WTC11 (cell line): ENCODE measurements at regions not wholly inside any gene's neighbourhood (a gene's known extent, or its start where the extent isn't known, plus 50 kb on each side); places are given as distances from the start of the nearest gene placed in this dataset.

Source experiments
- ATAC-seq: fragments of 200-7000 bp; cut with Tn5 transposase; 2 replicates; pipeline ENCODE4 v1.10.0; 2021; ENCODE audit warnings: mild to moderate bottlenecking, moderate library complexity
- CTCF ChIA-PET: fragments of 300-600 bp; sonication (Branson Sonifier 250); formaldehyde crosslinking; loops from one replicate; lab custom pipeline; 2021; ENCODE audit warnings: antibody characterized with exemption; lab: Charles Lee
- POLR2A ChIA-PET: fragments of 350-600 bp; sonication (Branson Sonifier 250); formaldehyde crosslinking; loops from one replicate; lab custom pipeline; 2021; ENCODE audit warnings: antibody characterized with exemption; lab: Charles Lee
- DNase-seq: peaks from one replicate; pipeline ENCODE4 v3.0.0; 2021; ENCODE audit warnings: low spot score
- H3K27ac Mint-ChIP-seq: 2 replicates; pipeline ENCODE4 v1.8.0; 2021; ENCODE audit warnings: mixed read lengths
- H3K27me3 Mint-ChIP-seq: 2 replicates; pipeline ENCODE4 v1.8.0; 2021; ENCODE audit warnings: low read depth, mild to moderate bottlenecking, moderate library complexity, mixed read lengths
- H3K36me3 Mint-ChIP-seq: 2 replicates; pipeline ENCODE4 v1.8.0; 2021; ENCODE audit warnings: mixed read lengths
- H3K4me1 Mint-ChIP-seq: 2 replicates; pipeline ENCODE4 v1.8.0; 2022; ENCODE audit warnings: mixed read lengths
- H3K4me3 Mint-ChIP-seq: 2 replicates; pipeline ENCODE4 v1.8.0; 2021; ENCODE audit warnings: mild to moderate bottlenecking, moderate library complexity, mixed read lengths
- H3K9me3 Mint-ChIP-seq: 2 replicates; pipeline ENCODE4 v1.8.0; 2021; ENCODE audit warnings: mixed read lengths
- CREB1 ChIP-seq: sonication (generic); formaldehyde crosslinking; IDR thresholded peaks from 2 replicates; pipeline ENCODE4 v1.8.0; 2023; ENCODE audit warnings: mild to moderate bottlenecking, missing genetic modification reagents
- JAZF1 ChIP-seq: fragments of 250-450 bp; sonication (Bioruptor Pico); IDR thresholded peaks from 2 replicates; pipeline ENCODE4 v1.9.0; 2021; ENCODE audit warnings: moderate library complexity, mild to moderate bottlenecking, inconsistent platforms
- NFATC4 ChIP-seq: fragments of 250-450 bp; sonication (Bioruptor Pico); IDR thresholded peaks from 2 replicates; pipeline ENCODE4 v1.9.0; 2021; ENCODE audit warnings: mild to moderate bottlenecking
- NR2C2 ChIP-seq: sonication (generic); formaldehyde crosslinking; IDR thresholded peaks from 2 replicates; pipeline ENCODE4 v1.8.0; 2022; ENCODE audit warnings: mild to moderate bottlenecking, missing genetic modification reagents
- RORB ChIP-seq: fragments of 250-450 bp; sonication (Bioruptor Pico); IDR thresholded peaks from 2 replicates; pipeline ENCODE4 v1.9.0; 2021; ENCODE audit warnings: mild to moderate bottlenecking
- TEAD4 ChIP-seq: sonication (generic); formaldehyde crosslinking; IDR thresholded peaks from 2 replicates; pipeline ENCODE4 v1.8.0; 2022; ENCODE audit warnings: mild to moderate bottlenecking, missing genetic modification reagents
- TF ChIP-seq, protein P1 (sequence below): sonication (generic); formaldehyde crosslinking; IDR thresholded peaks from 2 replicates; pipeline ENCODE4 v1.8.1; 2023; ENCODE audit warnings: mild to moderate bottlenecking, moderate library complexity, missing genetic modification reagents
- TF ChIP-seq, protein P2 (sequence below): sonication (generic); formaldehyde crosslinking; conservative IDR thresholded peaks from 2 replicates; pipeline ENCODE4 v1.8.1; 2022; ENCODE audit warnings: mild to moderate bottlenecking, missing genetic modification reagents
- TF ChIP-seq, protein P3 (sequence below): fragments of 200-600 bp; IDR thresholded peaks from 2 replicates; pipeline ENCODE4 v1.8.0; 2022; ENCODE audit warnings: antibody characterized with exemption
- TF ChIP-seq, protein P4 (sequence below): fragments of 250-450 bp; sonication (Bioruptor Pico); IDR thresholded peaks from 2 replicates; pipeline ENCODE4 v1.8.0; 2021; ENCODE audit warnings: mild to moderate bottlenecking
- TF ChIP-seq, protein P5 (sequence below): sonication (generic); formaldehyde crosslinking; IDR thresholded peaks from 2 replicates; pipeline ENCODE4 v1.8.1; 2022; ENCODE audit warnings: missing genetic modification reagents, borderline replicate concordance
- TF ChIP-seq, protein P6 (sequence below): sonication (generic); formaldehyde crosslinking; IDR thresholded peaks from 2 replicates; pipeline ENCODE4 v1.8.1; 2022; ENCODE audit warnings: low read depth, mild to moderate bottlenecking, moderate library complexity, missing genetic modification reagents, borderline replicate concordance
- TF ChIP-seq, protein P7 (sequence below): fragments of 250-450 bp; sonication (Bioruptor Pico); IDR thresholded peaks from 2 replicates; pipeline ENCODE4 v1.9.0; 2021; ENCODE audit warnings: mild to moderate bottlenecking, borderline replicate concordance
- TF ChIP-seq, protein P8 (sequence below): sonication (generic); formaldehyde crosslinking; IDR thresholded peaks from 2 replicates; pipeline ENCODE4 v1.8.1; 2022; ENCODE audit warnings: mild to moderate bottlenecking, missing genetic modification reagents, moderate library complexity, borderline replicate concordance

DNA sequence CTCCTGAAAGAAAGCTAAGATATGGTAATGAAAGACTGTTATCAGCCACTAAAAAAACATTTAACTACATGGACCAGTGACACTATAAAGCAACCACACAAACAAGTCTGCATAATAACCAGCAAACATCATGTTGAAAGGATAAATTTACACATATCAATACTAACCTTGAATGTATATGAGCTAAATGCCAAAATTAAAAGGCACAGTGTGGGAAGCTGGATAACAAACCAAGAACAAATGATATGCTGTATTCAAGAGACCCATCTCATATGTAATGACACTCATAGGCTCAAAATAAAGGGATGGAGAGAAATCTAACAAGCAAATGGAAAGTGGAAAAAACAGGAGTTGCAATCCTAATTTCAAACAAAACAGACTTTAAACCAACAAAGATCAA is 213.1 kb upstream of the CDH2 start:
- peaks cover 39% of the 10 kb centered on the region for H3K9me3 Mint-ChIP-seq
- no peak overlapping the region for H3K4me3 Mint-ChIP-seq
- no peaks in the 10 kb centered on the region for H3K4me1 Mint-ChIP-seq
- H3K27ac Mint-ChIP-seq = no peak overlapping the region
- peaks cover 26% of the 10 kb centered on the region for H3K36me3 Mint-ChIP-seq
- no peak for ATAC-seq
- POLR2A ChIA-PET = no interaction called here
- TF ChIP-seq, protein P1, sequence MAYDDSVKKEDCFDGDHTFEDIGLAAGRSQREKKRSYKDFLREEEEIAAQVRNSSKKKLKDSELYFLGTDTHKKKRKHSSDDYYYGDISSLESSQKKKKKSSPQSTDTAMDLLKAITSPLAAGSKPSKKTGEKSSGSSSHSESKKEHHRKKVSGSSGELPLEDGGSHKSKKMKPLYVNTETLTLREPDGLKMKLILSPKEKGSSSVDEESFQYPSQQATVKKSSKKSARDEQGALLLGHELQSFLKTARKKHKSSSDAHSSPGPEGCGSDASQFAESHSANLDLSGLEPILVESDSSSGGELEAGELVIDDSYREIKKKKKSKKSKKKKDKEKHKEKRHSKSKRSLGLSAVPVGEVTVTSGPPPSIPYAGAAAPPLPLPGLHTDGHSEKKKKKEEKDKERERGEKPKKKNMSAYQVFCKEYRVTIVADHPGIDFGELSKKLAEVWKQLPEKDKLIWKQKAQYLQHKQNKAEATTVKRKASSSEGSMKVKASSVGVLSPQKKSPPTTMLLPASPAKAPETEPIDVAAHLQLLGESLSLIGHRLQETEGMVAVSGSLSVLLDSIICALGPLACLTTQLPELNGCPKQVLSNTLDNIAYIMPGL (CRISPR knock-in tag) = no peak
- TF ChIP-seq NR2C2 (CRISPR knock-in tag) (no peak), NFATC4 (no peak), CREB1 (CRISPR knock-in tag) (no peak), RORB (CRISPR knock-in tag) (no peak), TEAD4 (no peak), JAZF1 (CRISPR knock-in tag) (no peak)
- TF ChIP-seq, protein P2, sequence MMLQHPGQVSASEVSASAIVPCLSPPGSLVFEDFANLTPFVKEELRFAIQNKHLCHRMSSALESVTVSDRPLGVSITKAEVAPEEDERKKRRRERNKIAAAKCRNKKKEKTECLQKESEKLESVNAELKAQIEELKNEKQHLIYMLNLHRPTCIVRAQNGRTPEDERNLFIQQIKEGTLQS (CRISPR knock-in tag) = no peak
- TF ChIP-seq, protein P3, sequence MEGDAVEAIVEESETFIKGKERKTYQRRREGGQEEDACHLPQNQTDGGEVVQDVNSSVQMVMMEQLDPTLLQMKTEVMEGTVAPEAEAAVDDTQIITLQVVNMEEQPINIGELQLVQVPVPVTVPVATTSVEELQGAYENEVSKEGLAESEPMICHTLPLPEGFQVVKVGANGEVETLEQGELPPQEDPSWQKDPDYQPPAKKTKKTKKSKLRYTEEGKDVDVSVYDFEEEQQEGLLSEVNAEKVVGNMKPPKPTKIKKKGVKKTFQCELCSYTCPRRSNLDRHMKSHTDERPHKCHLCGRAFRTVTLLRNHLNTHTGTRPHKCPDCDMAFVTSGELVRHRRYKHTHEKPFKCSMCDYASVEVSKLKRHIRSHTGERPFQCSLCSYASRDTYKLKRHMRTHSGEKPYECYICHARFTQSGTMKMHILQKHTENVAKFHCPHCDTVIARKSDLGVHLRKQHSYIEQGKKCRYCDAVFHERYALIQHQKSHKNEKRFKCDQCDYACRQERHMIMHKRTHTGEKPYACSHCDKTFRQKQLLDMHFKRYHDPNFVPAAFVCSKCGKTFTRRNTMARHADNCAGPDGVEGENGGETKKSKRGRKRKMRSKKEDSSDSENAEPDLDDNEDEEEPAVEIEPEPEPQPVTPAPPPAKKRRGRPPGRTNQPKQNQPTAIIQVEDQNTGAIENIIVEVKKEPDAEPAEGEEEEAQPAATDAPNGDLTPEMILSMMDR = no peak
- TF ChIP-seq, protein P4, sequence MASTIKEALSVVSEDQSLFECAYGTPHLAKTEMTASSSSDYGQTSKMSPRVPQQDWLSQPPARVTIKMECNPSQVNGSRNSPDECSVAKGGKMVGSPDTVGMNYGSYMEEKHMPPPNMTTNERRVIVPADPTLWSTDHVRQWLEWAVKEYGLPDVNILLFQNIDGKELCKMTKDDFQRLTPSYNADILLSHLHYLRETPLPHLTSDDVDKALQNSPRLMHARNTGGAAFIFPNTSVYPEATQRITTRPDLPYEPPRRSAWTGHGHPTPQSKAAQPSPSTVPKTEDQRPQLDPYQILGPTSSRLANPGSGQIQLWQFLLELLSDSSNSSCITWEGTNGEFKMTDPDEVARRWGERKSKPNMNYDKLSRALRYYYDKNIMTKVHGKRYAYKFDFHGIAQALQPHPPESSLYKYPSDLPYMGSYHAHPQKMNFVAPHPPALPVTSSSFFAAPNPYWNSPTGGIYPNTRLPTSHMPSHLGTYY (CRISPR knock-in tag) = no peak
- TF ChIP-seq, protein P5, sequence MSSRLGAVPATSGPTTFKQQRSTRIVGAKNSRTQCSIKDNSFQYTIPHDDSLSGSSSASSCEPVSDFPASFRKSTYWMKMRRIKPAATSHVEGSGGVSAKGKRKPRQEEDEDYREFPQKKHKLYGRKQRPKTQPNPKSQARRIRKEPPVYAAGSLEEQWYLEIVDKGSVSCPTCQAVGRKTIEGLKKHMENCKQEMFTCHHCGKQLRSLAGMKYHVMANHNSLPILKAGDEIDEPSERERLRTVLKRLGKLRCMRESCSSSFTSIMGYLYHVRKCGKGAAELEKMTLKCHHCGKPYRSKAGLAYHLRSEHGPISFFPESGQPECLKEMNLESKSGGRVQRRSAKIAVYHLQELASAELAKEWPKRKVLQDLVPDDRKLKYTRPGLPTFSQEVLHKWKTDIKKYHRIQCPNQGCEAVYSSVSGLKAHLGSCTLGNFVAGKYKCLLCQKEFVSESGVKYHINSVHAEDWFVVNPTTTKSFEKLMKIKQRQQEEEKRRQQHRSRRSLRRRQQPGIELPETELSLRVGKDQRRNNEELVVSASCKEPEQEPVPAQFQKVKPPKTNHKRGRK (CRISPR knock-in tag) = no peak
- TF ChIP-seq, protein P6, sequence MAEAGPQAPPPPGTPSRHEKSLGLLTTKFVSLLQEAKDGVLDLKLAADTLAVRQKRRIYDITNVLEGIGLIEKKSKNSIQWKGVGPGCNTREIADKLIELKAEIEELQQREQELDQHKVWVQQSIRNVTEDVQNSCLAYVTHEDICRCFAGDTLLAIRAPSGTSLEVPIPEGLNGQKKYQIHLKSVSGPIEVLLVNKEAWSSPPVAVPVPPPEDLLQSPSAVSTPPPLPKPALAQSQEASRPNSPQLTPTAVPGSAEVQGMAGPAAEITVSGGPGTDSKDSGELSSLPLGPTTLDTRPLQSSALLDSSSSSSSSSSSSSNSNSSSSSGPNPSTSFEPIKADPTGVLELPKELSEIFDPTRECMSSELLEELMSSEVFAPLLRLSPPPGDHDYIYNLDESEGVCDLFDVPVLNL (CRISPR knock-in tag) = no peak
- TF ChIP-seq, protein P7, sequence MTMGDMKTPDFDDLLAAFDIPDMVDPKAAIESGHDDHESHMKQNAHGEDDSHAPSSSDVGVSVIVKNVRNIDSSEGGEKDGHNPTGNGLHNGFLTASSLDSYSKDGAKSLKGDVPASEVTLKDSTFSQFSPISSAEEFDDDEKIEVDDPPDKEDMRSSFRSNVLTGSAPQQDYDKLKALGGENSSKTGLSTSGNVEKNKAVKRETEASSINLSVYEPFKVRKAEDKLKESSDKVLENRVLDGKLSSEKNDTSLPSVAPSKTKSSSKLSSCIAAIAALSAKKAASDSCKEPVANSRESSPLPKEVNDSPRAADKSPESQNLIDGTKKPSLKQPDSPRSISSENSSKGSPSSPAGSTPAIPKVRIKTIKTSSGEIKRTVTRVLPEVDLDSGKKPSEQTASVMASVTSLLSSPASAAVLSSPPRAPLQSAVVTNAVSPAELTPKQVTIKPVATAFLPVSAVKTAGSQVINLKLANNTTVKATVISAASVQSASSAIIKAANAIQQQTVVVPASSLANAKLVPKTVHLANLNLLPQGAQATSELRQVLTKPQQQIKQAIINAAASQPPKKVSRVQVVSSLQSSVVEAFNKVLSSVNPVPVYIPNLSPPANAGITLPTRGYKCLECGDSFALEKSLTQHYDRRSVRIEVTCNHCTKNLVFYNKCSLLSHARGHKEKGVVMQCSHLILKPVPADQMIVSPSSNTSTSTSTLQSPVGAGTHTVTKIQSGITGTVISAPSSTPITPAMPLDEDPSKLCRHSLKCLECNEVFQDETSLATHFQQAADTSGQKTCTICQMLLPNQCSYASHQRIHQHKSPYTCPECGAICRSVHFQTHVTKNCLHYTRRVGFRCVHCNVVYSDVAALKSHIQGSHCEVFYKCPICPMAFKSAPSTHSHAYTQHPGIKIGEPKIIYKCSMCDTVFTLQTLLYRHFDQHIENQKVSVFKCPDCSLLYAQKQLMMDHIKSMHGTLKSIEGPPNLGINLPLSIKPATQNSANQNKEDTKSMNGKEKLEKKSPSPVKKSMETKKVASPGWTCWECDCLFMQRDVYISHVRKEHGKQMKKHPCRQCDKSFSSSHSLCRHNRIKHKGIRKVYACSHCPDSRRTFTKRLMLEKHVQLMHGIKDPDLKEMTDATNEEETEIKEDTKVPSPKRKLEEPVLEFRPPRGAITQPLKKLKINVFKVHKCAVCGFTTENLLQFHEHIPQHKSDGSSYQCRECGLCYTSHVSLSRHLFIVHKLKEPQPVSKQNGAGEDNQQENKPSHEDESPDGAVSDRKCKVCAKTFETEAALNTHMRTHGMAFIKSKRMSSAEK (CRISPR knock-in tag) = no peak
- TF ChIP-seq, protein P8, sequence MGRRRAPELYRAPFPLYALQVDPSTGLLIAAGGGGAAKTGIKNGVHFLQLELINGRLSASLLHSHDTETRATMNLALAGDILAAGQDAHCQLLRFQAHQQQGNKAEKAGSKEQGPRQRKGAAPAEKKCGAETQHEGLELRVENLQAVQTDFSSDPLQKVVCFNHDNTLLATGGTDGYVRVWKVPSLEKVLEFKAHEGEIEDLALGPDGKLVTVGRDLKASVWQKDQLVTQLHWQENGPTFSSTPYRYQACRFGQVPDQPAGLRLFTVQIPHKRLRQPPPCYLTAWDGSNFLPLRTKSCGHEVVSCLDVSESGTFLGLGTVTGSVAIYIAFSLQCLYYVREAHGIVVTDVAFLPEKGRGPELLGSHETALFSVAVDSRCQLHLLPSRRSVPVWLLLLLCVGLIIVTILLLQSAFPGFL = no peak
- CTCF ChIA-PET = no interaction called here
- H3K27me3 Mint-ChIP-seq = no peaks in the 10 kb centered on the region; the same call in none of the 2 replicates
- DNase-seq = no peak
